GM12878 (cell line): ENCODE measurements at regions not wholly inside any gene's neighbourhood (a gene's known extent, or its start where the extent isn't known, plus 50 kb on each side); places are given as distances from the start of the nearest gene placed in this dataset.

Experiments used
- ATAC-seq: fragments of 200-7000 bp; cut with Tn5 transposase; 3 replicates; pipeline ENCODE4 v1.9.1; 2020; ENCODE audit warnings: mild to moderate bottlenecking, moderate library complexity
- BruUV-seq: library from RNA; stranded (reverse); fragments of 400-500 nt; replicated peaks from 2 replicates; lab custom pipeline; 2021; lab: Mats Ljungman, UMichigan
- CTCF ChIA-PET: fragments of 300-600 bp; sonication (Branson Sonifier 250); formaldehyde crosslinking; extraction: SDS; loops from one replicate; lab custom pipeline; 2021; ENCODE audit warnings: inconsistent platforms; lab: Yijun Ruan, JAX
- POLR2A ChIA-PET: fragments of 350-600 bp; formaldehyde crosslinking; extraction: SDS; loops from one replicate; lab custom pipeline; 2021; ENCODE audit warnings: inconsistent platforms; lab: Charles Lee
- RAD21 ChIA-PET: fragments of 300-600 bp; sonication (Branson Sonifier 250); formaldehyde crosslinking; loops from one replicate; lab custom pipeline; 2023; ENCODE audit warnings: antibody characterized with exemption; ENCODE audit not compliant: unreplicated experiment; lab: Charles Lee
- SMC1A ChIA-PET: fragments of 300-600 bp; sonication (Branson Sonifier 250); formaldehyde crosslinking; loops from one replicate; lab custom pipeline; 2023; ENCODE audit not compliant: unreplicated experiment, uncharacterized antibody; lab: Charles Lee
- DNase-seq: peaks from one replicate; pipeline ENCODE4 v3.0.0-alpha.2; 2011; ENCODE audit warnings: low read depth, low spot score
- FAIRE-seq: peaks from 3 replicates; lab custom pipeline; 2011; peaks lifted over from hg19 to GRCh38; lab: Jason Lieb, UNC
- H2AFZ ChIP-seq: 2 replicates; pipeline ENCODE4 v1.6.0; 2011; ENCODE audit warnings: low read depth, low read length, control low read depth; ENCODE audit not compliant: control insufficient read depth
- H3K27ac ChIP-seq: 2 replicates; pipeline ENCODE4 v1.5.1; 2011; ENCODE audit warnings: control low read depth; ENCODE audit not compliant: control insufficient read depth, insufficient read depth
- H3K27me3 ChIP-seq, 2 experiments: replicated peaks in 1 of 2; 2 replicates each; pipeline versions ENCODE4 v1.6.0 to v1.6.1; 2011; ENCODE audit warnings: low read length in 1 of 2; ENCODE audit not compliant: control insufficient read depth in 2 of 2, insufficient read depth in 2 of 2
- H3K36me3 ChIP-seq, 2 experiments: 2 replicates each; pipeline ENCODE4 v1.5.1; 2011; ENCODE audit warnings: low read length in 1 of 2; ENCODE audit not compliant: control insufficient read depth in 2 of 2, insufficient read depth in 2 of 2
- H3K4me1 ChIP-seq: 2 replicates; pipeline ENCODE4 v1.6.1; 2011; ENCODE audit warnings: mild to moderate bottlenecking, low read length, moderate library complexity, mixed read lengths; ENCODE audit not compliant: control insufficient read depth, insufficient read depth
- H3K4me2 ChIP-seq: 2 replicates; pipeline ENCODE4 v1.6.0; 2011; ENCODE audit warnings: control low read depth; ENCODE audit not compliant: control insufficient read depth, insufficient read depth
- H3K4me3 ChIP-seq: fragments of 200-600 bp; sonication (generic); 2 replicates; pipeline ENCODE4 v1.5.1; 2016
- H3K79me2 ChIP-seq: 2 replicates; pipeline ENCODE4 v1.6.0; 2011; ENCODE audit warnings: low read length; ENCODE audit not compliant: control insufficient read depth, insufficient read depth
- H3K9ac ChIP-seq: 2 replicates; pipeline ENCODE4 v1.8.0; 2011; ENCODE audit warnings: low read length, control low read depth, mixed read lengths; ENCODE audit not compliant: control insufficient read depth, insufficient read depth
- H3K9me3 ChIP-seq: replicated peaks from 3 replicates; pipeline ENCODE4 v1.5.1; 2011; ENCODE audit warnings: mild to moderate bottlenecking, low read length; ENCODE audit not compliant: control insufficient read depth, insufficient read depth
- H4K20me1 ChIP-seq: 2 replicates; pipeline ENCODE4 v1.6.0; 2011; ENCODE audit not compliant: control insufficient read depth, insufficient read depth
- ASH2L ChIP-seq: fragments of 300-600, 200-600 bp; sonication (generic); IDR thresholded peaks from 2 replicates; pipeline ENCODE4 v1.6.1; 2017; ENCODE audit warnings: low read depth, mild to moderate bottlenecking, borderline replicate concordance
- ETV6 ChIP-seq, 2 experiments: fragments of 450-650 bp in 1 of 2; IDR thresholded peaks in 1 of 2; conservative IDR thresholded peaks in 1 of 2; 2 replicates each; pipeline ENCODE4 v1.6.1; 2014; ENCODE audit warnings: antibody characterized with exemption in 1 of 2, borderline replicate concordance in 1 of 2, low read depth in 1 of 2, mild to moderate bottlenecking in 1 of 2, moderate library complexity in 1 of 2
- IKZF1 ChIP-seq: fragments of 450-650 bp; conservative IDR thresholded peaks from 2 replicates; pipeline ENCODE4 v1.6.1; 2017; ENCODE audit warnings: antibody characterized with exemption, mild to moderate bottlenecking
- KDM1A ChIP-seq: fragments of 200-600 bp; sonication (generic); IDR thresholded peaks from 2 replicates; pipeline ENCODE4 v1.6.1; 2016; ENCODE audit warnings: borderline replicate concordance
- LARP7 ChIP-seq: fragments of 450-650 bp; IDR thresholded peaks from 2 replicates; pipeline ENCODE4 v1.6.1; 2017; ENCODE audit warnings: mild to moderate bottlenecking
- PML ChIP-seq: IDR thresholded peaks from 2 replicates; pipeline ENCODE4 v1.6.1; 2012; ENCODE audit warnings: low read length, inconsistent platforms
- RBBP5 ChIP-seq: fragments of 200-600 bp; sonication (generic); conservative IDR thresholded peaks from 2 replicates; pipeline ENCODE4 v1.6.1; 2016
- TCF7 ChIP-seq: IDR thresholded peaks from 2 replicates; pipeline ENCODE4 v1.6.1; 2014; ENCODE audit warnings: antibody characterized with exemption, borderline replicate concordance
- WRNIP1 ChIP-seq: IDR thresholded peaks from 2 replicates; pipeline ENCODE4 v1.6.1; 2011; ENCODE audit warnings: low read depth, low read length, improper control_type of control experiment, borderline replicate concordance
- ZBED1 ChIP-seq: IDR thresholded peaks from 2 replicates; pipeline ENCODE4 v1.6.1; 2016; ENCODE audit warnings: borderline replicate concordance
- WGBS: methylation state at CpG from one replicate; pipeline ENCODE4 v1.1.6; 2016; ENCODE audit warnings: low lambda C conversion rate; ENCODE audit not compliant: insufficient replicate concordance, insufficient coverage; ENCODE audit errors: missing lambda C conversion rate; 5-methylcytosine and 5-hydroxymethylcytosine counted together
- in situ Hi-C: fragments of 300-500 bp; cut with MboI; formaldehyde crosslinking; loops from 9 replicates; pipeline ENCODE4 v1.14.3; 2018; ENCODE audit warnings: mixed read lengths
- intact Hi-C: fragments of 100-400 bp; cut with micrococcal nuclease; formaldehyde crosslinking; loops from one replicate; pipeline ENCODE4 v1.14.2; 2022; ENCODE audit not compliant: unreplicated experiment
- TF ChIP-seq, protein P1 (sequence below): IDR thresholded peaks from 2 replicates; pipeline ENCODE4 v1.6.1; 2012; ENCODE audit warnings: low read depth, low read length, improper control_type of control experiment
- TF ChIP-seq, protein P2 (sequence below): IDR thresholded peaks from 2 replicates; pipeline ENCODE4 v1.6.1; 2011; ENCODE audit warnings: low read depth, low read length, improper control_type of control experiment, borderline replicate concordance
- TF ChIP-seq, protein P3 (sequence below): fragments of 450-650 bp; IDR thresholded peaks from 2 replicates; pipeline ENCODE4 v1.6.1; 2018; ENCODE audit warnings: borderline replicate concordance, mild to moderate bottlenecking; ENCODE audit not compliant: partially characterized antibody
- TF ChIP-seq, protein P4 (sequence below): fragments of 450-650 bp; IDR thresholded peaks from 2 replicates; pipeline ENCODE4 v1.6.1; 2017; ENCODE audit warnings: antibody characterized with exemption, mild to moderate bottlenecking, moderate library complexity

DNA sequence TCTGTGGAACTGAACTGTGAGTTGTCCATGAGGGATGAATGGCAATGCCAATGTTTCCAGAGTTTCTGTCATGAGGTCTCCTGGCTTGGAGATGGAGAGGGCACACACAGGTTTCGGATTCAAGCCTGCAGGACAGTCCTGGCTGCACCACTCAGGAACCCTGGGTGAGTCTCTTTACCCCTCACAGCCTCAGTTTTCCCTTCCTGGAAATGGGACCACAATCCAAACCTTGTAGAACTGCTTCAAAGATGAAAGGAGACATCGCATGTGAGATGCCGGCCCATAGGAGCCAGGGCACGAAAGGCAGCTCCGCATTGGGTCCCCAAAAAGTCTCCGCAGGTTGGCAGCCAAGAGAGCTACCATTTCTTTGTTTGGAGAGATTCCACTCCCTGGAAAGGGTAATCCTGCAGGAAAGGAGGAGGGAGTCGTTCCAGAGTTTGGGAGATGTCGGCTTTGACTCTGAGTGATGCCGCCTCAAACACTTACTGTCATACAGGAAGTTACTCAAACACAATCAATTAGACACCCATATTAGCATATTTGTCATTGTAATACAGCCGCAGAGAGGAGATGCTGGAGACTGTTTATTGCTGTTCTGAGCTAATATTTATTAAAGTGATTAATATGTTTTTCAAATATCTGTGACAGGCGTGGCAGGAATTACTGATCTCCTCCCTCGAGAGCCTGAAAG, 318.3 kb downstream of the MN1 start:
- H3K9ac ChIP-seq = no peak overlapping the region
- H3K9me3 ChIP-seq = no peaks in the 10 kb centered on the region; the same call in 2 of the 3 replicates
- ATAC-seq (no peak), DNase-seq (no peak), FAIRE-seq (no peak)
- H3K27ac ChIP-seq = no peak overlapping the region
- TF ChIP-seq WRNIP1 (no peak), ZBED1 (no peak), ETV6 (conservative IDR thresholded peaks at IDR 0.05 in 1 of 2, IDR thresholded peaks at IDR 0.05 in 1 of 2; ENCODE audit: borderline replicate concordance in 1 of 2, low read depth in 1 of 2) (no peak), RBBP5 (no peak), PML (no peak), TCF7 (no peak), IKZF1 (no peak), KDM1A (no peak), LARP7 (no peak), ASH2L (no peak)
- TF ChIP-seq, protein P1, sequence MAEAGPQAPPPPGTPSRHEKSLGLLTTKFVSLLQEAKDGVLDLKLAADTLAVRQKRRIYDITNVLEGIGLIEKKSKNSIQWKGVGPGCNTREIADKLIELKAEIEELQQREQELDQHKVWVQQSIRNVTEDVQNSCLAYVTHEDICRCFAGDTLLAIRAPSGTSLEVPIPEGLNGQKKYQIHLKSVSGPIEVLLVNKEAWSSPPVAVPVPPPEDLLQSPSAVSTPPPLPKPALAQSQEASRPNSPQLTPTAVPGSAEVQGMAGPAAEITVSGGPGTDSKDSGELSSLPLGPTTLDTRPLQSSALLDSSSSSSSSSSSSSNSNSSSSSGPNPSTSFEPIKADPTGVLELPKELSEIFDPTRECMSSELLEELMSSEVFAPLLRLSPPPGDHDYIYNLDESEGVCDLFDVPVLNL = no peak
- TF ChIP-seq, protein P2, sequence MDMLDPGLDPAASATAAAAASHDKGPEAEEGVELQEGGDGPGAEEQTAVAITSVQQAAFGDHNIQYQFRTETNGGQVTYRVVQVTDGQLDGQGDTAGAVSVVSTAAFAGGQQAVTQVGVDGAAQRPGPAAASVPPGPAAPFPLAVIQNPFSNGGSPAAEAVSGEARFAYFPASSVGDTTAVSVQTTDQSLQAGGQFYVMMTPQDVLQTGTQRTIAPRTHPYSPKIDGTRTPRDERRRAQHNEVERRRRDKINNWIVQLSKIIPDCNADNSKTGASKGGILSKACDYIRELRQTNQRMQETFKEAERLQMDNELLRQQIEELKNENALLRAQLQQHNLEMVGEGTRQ = no peak
- TF ChIP-seq, protein P3, sequence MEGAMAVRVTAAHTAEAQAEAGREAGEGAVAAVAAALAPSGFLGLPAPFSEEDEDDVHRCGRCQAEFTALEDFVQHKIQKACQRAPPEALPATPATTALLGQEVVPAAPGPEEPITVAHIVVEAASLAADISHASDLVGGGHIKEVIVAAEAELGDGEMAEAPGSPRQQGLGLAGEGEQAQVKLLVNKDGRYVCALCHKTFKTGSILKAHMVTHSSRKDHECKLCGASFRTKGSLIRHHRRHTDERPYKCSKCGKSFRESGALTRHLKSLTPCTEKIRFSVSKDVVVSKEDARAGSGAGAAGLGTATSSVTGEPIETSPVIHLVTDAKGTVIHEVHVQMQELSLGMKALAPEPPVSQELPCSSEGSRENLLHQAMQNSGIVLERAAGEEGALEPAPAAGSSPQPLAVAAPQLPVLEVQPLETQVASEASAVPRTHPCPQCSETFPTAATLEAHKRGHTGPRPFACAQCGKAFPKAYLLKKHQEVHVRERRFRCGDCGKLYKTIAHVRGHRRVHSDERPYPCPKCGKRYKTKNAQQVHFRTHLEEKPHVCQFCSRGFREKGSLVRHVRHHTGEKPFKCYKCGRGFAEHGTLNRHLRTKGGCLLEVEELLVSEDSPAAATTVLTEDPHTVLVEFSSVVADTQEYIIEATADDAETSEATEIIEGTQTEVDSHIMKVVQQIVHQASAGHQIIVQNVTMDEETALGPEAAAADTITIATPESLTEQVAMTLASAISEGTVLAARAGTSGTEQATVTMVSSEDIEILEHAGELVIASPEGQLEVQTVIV = no peak
- TF ChIP-seq, protein P4, sequence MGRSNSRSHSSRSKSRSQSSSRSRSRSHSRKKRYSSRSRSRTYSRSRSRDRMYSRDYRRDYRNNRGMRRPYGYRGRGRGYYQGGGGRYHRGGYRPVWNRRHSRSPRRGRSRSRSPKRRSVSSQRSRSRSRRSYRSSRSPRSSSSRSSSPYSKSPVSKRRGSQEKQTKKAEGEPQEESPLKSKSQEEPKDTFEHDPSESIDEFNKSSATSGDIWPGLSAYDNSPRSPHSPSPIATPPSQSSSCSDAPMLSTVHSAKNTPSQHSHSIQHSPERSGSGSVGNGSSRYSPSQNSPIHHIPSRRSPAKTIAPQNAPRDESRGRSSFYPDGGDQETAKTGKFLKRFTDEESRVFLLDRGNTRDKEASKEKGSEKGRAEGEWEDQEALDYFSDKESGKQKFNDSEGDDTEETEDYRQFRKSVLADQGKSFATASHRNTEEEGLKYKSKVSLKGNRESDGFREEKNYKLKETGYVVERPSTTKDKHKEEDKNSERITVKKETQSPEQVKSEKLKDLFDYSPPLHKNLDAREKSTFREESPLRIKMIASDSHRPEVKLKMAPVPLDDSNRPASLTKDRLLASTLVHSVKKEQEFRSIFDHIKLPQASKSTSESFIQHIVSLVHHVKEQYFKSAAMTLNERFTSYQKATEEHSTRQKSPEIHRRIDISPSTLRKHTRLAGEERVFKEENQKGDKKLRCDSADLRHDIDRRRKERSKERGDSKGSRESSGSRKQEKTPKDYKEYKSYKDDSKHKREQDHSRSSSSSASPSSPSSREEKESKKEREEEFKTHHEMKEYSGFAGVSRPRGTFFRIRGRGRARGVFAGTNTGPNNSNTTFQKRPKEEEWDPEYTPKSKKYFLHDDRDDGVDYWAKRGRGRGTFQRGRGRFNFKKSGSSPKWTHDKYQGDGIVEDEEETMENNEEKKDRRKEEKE = no peak
- no peak overlapping the region for H2AFZ ChIP-seq
- ChIA-PET RAD21 (no interaction called here), SMC1A (no interaction called here), POLR2A (no interaction called here), CTCF (no interaction called here)
- no peaks in the 10 kb centered on the region for H3K36me3 ChIP-seq
- no TSS peak for BruUV-seq
- WGBS = 30% methylated on average over 12 of the region's 12 CpGs
- no peak overlapping the region for H3K4me3 ChIP-seq
- intact Hi-C loops = no loop called here
- no peaks in the 10 kb centered on the region for H3K4me1 ChIP-seq
- no peak overlapping the region for H3K4me2 ChIP-seq
- in situ Hi-C loops = no loop called here
- no peaks in the 10 kb centered on the region for H3K79me2 ChIP-seq
- H4K20me1 ChIP-seq = no peaks in the 10 kb centered on the region
- H3K27me3 ChIP-seq = no peaks in the 10 kb centered on the region
